GM18951 (cell line): ENCODE measurements at regions not wholly inside any gene's neighbourhood (a gene's known extent, or its start where the extent isn't known, plus 50 kb on each side); places are given as distances from the start of the nearest gene placed in this dataset.

Experiments
- POLR2A ChIP-seq: IDR thresholded peaks from 4 replicates; pipeline ENCODE4 v1.6.1; 2011; ENCODE audit warnings: mild to moderate bottlenecking; ENCODE audit not compliant: insufficient read length, insufficient read depth; ENCODE audit errors: extremely low read depth
- in situ Hi-C: fragments of 300-500 bp; cut with MboI; formaldehyde crosslinking; loops from one replicate; pipeline ENCODE4 v1.12.0; 2022; ENCODE audit warnings: low sequenced_read_pairs, mixed read lengths, inconsistent platforms; ENCODE audit not compliant: unreplicated experiment

DNA sequence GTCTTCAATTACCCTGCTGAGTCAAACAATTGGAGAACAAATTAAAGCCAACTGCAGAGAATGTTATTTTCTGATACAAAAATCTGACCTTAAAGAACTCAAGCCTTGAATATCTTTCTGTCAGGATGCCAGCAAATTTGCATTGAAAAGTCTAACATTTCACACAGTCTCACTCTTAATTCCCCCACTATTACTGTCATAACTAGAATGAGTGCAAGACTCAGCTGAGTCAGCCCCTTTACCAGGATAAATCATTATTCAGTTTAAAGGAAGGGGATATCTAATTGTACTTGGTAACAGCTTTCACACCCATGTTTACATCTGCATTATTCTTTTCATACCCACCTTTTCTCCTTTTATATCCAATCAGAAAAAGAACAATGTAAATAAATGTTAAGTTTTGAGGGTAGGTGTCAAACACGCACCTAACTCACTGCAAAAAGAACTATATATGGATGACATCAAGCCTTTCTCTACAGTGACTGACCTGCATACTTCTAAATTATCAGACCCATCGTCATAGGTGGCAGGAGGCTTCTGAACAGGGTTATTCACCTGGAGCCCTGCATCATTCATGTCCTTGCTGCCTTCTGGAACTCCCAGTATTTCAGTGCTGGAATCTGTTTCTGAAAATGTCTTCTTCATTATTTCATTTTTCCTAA lies 117.4 kb downstream of the TMA16 start:
- no peak for TF ChIP-seq POLR2A
- in situ Hi-C loops, result no loop called here

GRCh38 chr4:163612762-163613161 lies 118.3 kb downstream of the TMA16 start:
- TF ChIP-seq POLR2A, result no peak
- in situ Hi-C loops, result no loop called here

- in situ Hi-C loops, result no loop called here
- no peak for TF ChIP-seq POLR2A
Observed at GRCh38 chr4:163613383-163613782, 118.9 kb downstream of the TMA16 start.

GRCh38 chr4:163614866-163615265 lies 120.4 kb downstream of the TMA16 start:
- TF ChIP-seq POLR2A, result no peak

GRCh38 chr4:163618845-163619244 lies 124.4 kb downstream of the TMA16 start:
- in situ Hi-C loops, result no loop called here
- no peak for TF ChIP-seq POLR2A

More at GRCh38 chr4:163614866-163615265, 120.4 kb downstream of the TMA16 start:
- in situ Hi-C loops, result no loop called here

GRCh38 chr4:163620738-163621137 lies 126.2 kb downstream of the TMA16 start:
- TF ChIP-seq POLR2A, result no peak
- in situ Hi-C loops, result no loop called here

GRCh38 chr4:163621821-163622220 lies 127.3 kb downstream of the TMA16 start:
- TF ChIP-seq POLR2A, result no peak
- in situ Hi-C loops, result no loop called here

GRCh38 chr4:163622379-163623035 lies 128.0 kb downstream of the TMA16 start:
- TF ChIP-seq POLR2A, result no peak
- in situ Hi-C loops, result no loop called here

- no peak for TF ChIP-seq POLR2A
- in situ Hi-C loops, result no loop called here
Observed at GRCh38 chr4:163623787-163624186, 129.3 kb downstream of the TMA16 start.

GRCh38 chr4:163624727-163625126 lies 130.2 kb downstream of the TMA16 start:
- in situ Hi-C loops, result no loop called here
- TF ChIP-seq POLR2A, result no peak

- in situ Hi-C loops, result no loop called here
- no peak for TF ChIP-seq POLR2A
Observed at GRCh38 chr4:163631288-163631687, 136.8 kb downstream of the TMA16 start.

DNA sequence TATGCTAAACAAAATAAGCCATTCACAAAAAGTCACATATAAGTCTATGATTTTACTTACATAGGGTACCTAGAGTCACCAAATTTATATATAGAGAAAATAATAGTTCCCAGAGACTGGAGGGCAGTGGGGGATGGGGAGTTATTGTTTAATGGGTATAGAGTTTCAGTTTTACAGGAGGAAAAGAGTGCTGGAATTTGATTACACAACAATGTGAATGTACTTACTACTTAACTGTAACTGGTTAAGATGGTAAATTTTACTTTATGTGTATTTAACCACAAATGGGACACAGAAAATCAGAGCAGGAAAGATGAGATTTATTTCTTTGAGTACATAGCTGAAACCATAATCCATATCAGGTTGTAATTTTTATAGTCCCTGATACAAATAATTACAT lies 144.4 kb downstream of the TMA16 start:
- in situ Hi-C loops, result no loop called here
- no peak for TF ChIP-seq POLR2A

- in situ Hi-C loops, result no loop called here
Observed at GRCh38 chr4:163649557-163650091, 155.1 kb downstream of the TMA16 start.

GRCh38 chr4:163651761-163652160 lies 157.3 kb downstream of the TMA16 start:
- in situ Hi-C loops, result no loop called here
- no peak for TF ChIP-seq POLR2A

More at GRCh38 chr4:163649557-163650091, 155.1 kb downstream of the TMA16 start:
- no peak for TF ChIP-seq POLR2A

DNA sequence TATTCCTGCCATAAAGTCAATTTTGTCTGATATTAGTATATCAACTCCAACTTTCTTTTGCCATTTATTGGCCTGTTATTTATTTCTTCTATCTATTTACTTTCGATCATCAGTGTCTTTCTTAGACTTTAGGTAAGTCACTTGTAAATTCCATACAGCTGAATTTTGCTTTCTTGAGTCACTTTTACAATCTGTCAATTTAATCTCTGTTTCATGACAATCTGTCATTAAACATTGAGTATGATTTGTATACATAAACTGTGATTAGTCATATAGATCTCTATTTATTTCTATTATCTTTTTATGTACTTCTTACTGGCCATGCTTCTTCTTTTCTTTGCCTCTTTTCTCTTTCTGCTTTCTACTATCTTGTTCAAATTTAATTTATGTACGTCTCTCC lies 160.1 kb downstream of the TMA16 start:
- in situ Hi-C loops, result no loop called here
- no peak for TF ChIP-seq POLR2A

GRCh38 chr4:163660636-163661035 lies 166.1 kb downstream of the TMA16 start:
- in situ Hi-C loops, result no loop called here

More at GRCh38 chr4:163660636-163661035, 166.1 kb downstream of the TMA16 start:
- no peak for TF ChIP-seq POLR2A
